Liver (tissue), 8 donors: ENCODE measurements at regions not wholly inside any gene's neighbourhood (a gene's known extent, or its start where the extent isn't known, plus 50 kb on each side); places are given as distances from the start of the nearest gene placed in this dataset.

Source experiments
- DNase-seq: peaks from one replicate; pipeline ENCODE4 v3.0.0-alpha.2; 2017; ENCODE audit warnings: low spot score
- H3K27ac ChIP-seq, 2 donors: one replicate each; pipeline ENCODE4 v1.7.0; 2013; ENCODE audit warnings: inconsistent platforms in 2 of 2, low read length in 2 of 2, control low read depth in 1 of 2, low read depth in 1 of 2, mild to moderate bottlenecking in 1 of 2
- H3K27me3 ChIP-seq, 4 donors: one replicate each; pipeline versions ENCODE4 v1.6.1 to v1.7.0; 2013; ENCODE audit warnings: low read length in 3 of 4, inconsistent platforms in 1 of 4, mild to moderate bottlenecking in 1 of 4, moderate library complexity in 1 of 4; ENCODE audit not compliant: control insufficient read depth in 4 of 4, insufficient read depth in 4 of 4
- H3K36me3 ChIP-seq, 4 donors: one replicate each; pipeline versions ENCODE4 v1.6.1 to v1.7.0; 2013; ENCODE audit warnings: low read length in 3 of 4, mild to moderate bottlenecking in 3 of 4, low read depth in 1 of 4, moderate library complexity in 1 of 4; ENCODE audit not compliant: control insufficient read depth in 4 of 4, insufficient read depth in 3 of 4
- H3K4me1 ChIP-seq, 4 donors: one replicate each; pipeline versions ENCODE4 v1.6.1 to v1.7.0; 2013; ENCODE audit warnings: low read length in 3 of 4, mild to moderate bottlenecking in 3 of 4, moderate library complexity in 1 of 4; ENCODE audit not compliant: control insufficient read depth in 4 of 4, insufficient read depth in 4 of 4
- H3K4me3 ChIP-seq, 3 donors: one replicate each; pipeline versions ENCODE4 v1.6.1 to v1.7.0; 2013; ENCODE audit warnings: low read length in 3 of 3, control low read depth in 1 of 3, low read depth in 1 of 3, mild to moderate bottlenecking in 1 of 3
- H3K9ac ChIP-seq, 2 donors: one replicate each; pipeline ENCODE4 v1.7.0; 2013; ENCODE audit warnings: low read length in 2 of 2, mild to moderate bottlenecking in 2 of 2, moderate library complexity in 2 of 2, control low read depth in 1 of 2, low read depth in 1 of 2
- H3K9me3 ChIP-seq, 4 donors: one replicate each; pipeline versions ENCODE4 v1.6.1 to v1.7.0; 2013; ENCODE audit warnings: low read length in 3 of 4; ENCODE audit not compliant: control insufficient read depth in 4 of 4
- ATF3 ChIP-seq: IDR thresholded peaks from 2 replicates; pipeline ENCODE4 v1.6.1; 2016; ENCODE audit warnings: antibody characterized with exemption
- EGR1 ChIP-seq, 2 donors: IDR thresholded peaks; 2 replicates each; pipeline ENCODE4 v1.6.1; 2016 to 2018; ENCODE audit warnings: antibody characterized with exemption in 2 of 2, low read depth in 2 of 2
- FOXA2 ChIP-seq: IDR thresholded peaks from 2 replicates; pipeline ENCODE4 v1.6.1; 2016; ENCODE audit warnings: antibody characterized with exemption
- GABPA ChIP-seq, 2 donors: IDR thresholded peaks in 1 of 2; conservative IDR thresholded peaks in 1 of 2; 2 replicates each; pipeline ENCODE4 v1.6.1; 2016; ENCODE audit warnings: antibody characterized with exemption in 2 of 2, mild to moderate bottlenecking in 1 of 2, moderate library complexity in 1 of 2
- HNF4G ChIP-seq: IDR thresholded peaks from 2 replicates; pipeline ENCODE4 v1.6.1; 2016; ENCODE audit warnings: antibody characterized with exemption
- JUND ChIP-seq, 2 donors: IDR thresholded peaks; 2 replicates each; pipeline ENCODE4 v1.6.1; 2016; ENCODE audit warnings: antibody characterized with exemption in 2 of 2
- MAX ChIP-seq: IDR thresholded peaks from 2 replicates; pipeline ENCODE4 v1.6.1; 2016; ENCODE audit warnings: antibody characterized with exemption
- NR2F2 ChIP-seq: IDR thresholded peaks from 2 replicates; pipeline ENCODE4 v1.6.1; 2016; ENCODE audit warnings: antibody characterized with exemption
- RAD21 ChIP-seq, 2 donors: IDR thresholded peaks; 2 replicates each; pipeline ENCODE4 v1.6.1; 2016; ENCODE audit warnings: antibody characterized with exemption in 2 of 2, mild to moderate bottlenecking in 2 of 2
- RXRA ChIP-seq, 2 donors: IDR thresholded peaks; 2 replicates each; pipeline ENCODE4 v1.6.1; 2017 to 2018; ENCODE audit warnings: antibody characterized with exemption in 2 of 2, mild to moderate bottlenecking in 1 of 2
- SP1 ChIP-seq: IDR thresholded peaks from 2 replicates; pipeline ENCODE4 v1.6.1; 2018; ENCODE audit warnings: antibody characterized with exemption, mild to moderate bottlenecking
- TAF1 ChIP-seq: conservative IDR thresholded peaks from 2 replicates; pipeline ENCODE4 v1.6.1; 2016; ENCODE audit warnings: antibody characterized with exemption, mild to moderate bottlenecking
- YY1 ChIP-seq: IDR thresholded peaks from 2 replicates; pipeline ENCODE4 v1.6.1; 2016; ENCODE audit warnings: antibody characterized with exemption, mild to moderate bottlenecking
- WGBS: extraction: QIAGEN DNeasy Blood & Tissue Kit; methylation state at CpG from one replicate; pipeline ENCODE4 v1.1.7; 2013; 5-methylcytosine and 5-hydroxymethylcytosine counted together
- TF ChIP-seq, protein P1 (sequence below): IDR thresholded peaks from 2 replicates; pipeline ENCODE4 v1.6.1; 2016; ENCODE audit warnings: antibody characterized with exemption
- TF ChIP-seq, protein P2 (sequence below): IDR thresholded peaks from 2 replicates; pipeline ENCODE4 v1.6.1; 2016; ENCODE audit warnings: antibody characterized with exemption, mild to moderate bottlenecking
- TF ChIP-seq, protein P3 (sequence below): fragments of 150-350 bp; IDR thresholded peaks from 2 replicates; pipeline ENCODE4 v1.5.1; 2017; ENCODE audit warnings: improper control_type of control experiment, low read depth, low read length; ENCODE audit not compliant: missing input control
- donor health status: healthy.
- donor health status: healthy.
- donor health status: healthy.
- donor health status: healthy.
- donor health status: healthy.

- 47% methylated on average over 2 of the region's 2 CpGs for WGBS
- peaks cover 0 to 5% (median 2%) of the 10 kb centered on the region in 4 donors for H3K27me3 ChIP-seq
- H3K27ac ChIP-seq, result no peak overlapping the region
- no peak overlapping the region for H3K9ac ChIP-seq
- DNase-seq, result no peak
- no peaks in the 10 kb centered on the region for H3K4me1 ChIP-seq
- no peak overlapping the region for H3K4me3 ChIP-seq
- TF ChIP-seq JUND (IDR thresholded peaks at IDR 0.05) (no peak), RXRA (IDR thresholded peaks at IDR 0.05) (no peak), RAD21 (IDR thresholded peaks at IDR 0.05) (no peak), YY1 (no peak), HNF4G (no peak), GABPA (IDR thresholded peaks at IDR 0.05 in 1 of 2, conservative IDR thresholded peaks at IDR 0.05 in 1 of 2) (no peak), EGR1 (IDR thresholded peaks at IDR 0.05; ENCODE audit: low read depth in 2 of 2) (no peak), NR2F2 (no peak), ATF3 (no peak)
- no peaks in the 10 kb centered on the region for H3K9me3 ChIP-seq
- no peaks in the 10 kb centered on the region for H3K36me3 ChIP-seq
These were observed 371.4 kb downstream of the NR2F2 start for GRCh38 chr15:96701877-96702276.

GRCh38 chr15:96702589-96702988 lies 372.1 kb downstream of the NR2F2 start:
- DNase-seq, result no peak
- H3K27me3 ChIP-seq, result peaks cover 0 to 7% (median 2%) of the 10 kb centered on the region in 4 donors
- H3K9me3 ChIP-seq, result no peaks in the 10 kb centered on the region
- H3K4me1 ChIP-seq, result no peaks in the 10 kb centered on the region
- H3K36me3 ChIP-seq, result no peaks in the 10 kb centered on the region
- H3K4me3 ChIP-seq, result no peak overlapping the region
- TF ChIP-seq FOXA2 (no peak), SP1 (no peak), MAX (no peak)
- 50% methylated on average over 4 of the region's 4 CpGs for WGBS
- H3K9ac ChIP-seq, result no peak overlapping the region
- no peak overlapping the region for H3K27ac ChIP-seq

DNA sequence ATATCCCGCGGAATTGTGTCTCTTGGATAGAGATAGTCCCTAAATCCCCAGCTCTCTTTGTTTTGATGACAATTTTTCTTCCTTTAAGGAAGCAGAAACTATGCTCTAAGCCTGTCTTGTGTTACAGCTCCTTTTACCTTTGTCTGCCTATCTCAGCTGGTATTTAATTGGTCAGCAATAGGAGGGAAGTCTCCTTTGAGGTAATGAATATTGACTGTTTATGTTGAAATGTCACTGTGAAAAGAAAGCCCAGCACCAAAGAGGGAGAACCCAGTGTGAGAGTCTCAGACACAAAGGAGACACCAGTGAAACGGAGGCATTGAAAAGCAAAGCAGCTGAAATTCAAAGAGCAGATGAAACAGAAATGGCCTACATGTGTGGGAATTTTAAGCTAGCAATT lies 372.6 kb downstream of the NR2F2 start:
- Histone ChIP-seq H3K9ac (no peak overlapping the region), H3K27me3 (peaks cover 0 to 7% (median 2%) of the 10 kb centered on the region in 4 donors), H3K4me1 (no peaks in the 10 kb centered on the region), H3K27ac (no peak overlapping the region), H3K36me3 (no peaks in the 10 kb centered on the region), H3K9me3 (no peaks in the 10 kb centered on the region), H3K4me3 (no peak overlapping the region)
- TF ChIP-seq, protein P1, sequence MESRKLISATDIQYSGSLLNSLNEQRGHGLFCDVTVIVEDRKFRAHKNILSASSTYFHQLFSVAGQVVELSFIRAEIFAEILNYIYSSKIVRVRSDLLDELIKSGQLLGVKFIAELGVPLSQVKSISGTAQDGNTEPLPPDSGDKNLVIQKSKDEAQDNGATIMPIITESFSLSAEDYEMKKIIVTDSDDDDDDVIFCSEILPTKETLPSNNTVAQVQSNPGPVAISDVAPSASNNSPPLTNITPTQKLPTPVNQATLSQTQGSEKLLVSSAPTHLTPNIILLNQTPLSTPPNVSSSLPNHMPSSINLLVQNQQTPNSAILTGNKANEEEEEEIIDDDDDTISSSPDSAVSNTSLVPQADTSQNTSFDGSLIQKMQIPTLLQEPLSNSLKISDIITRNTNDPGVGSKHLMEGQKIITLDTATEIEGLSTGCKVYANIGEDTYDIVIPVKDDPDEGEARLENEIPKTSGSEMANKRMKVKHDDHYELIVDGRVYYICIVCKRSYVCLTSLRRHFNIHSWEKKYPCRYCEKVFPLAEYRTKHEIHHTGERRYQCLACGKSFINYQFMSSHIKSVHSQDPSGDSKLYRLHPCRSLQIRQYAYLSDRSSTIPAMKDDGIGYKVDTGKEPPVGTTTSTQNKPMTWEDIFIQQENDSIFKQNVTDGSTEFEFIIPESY, result no peak
- TF ChIP-seq ATF3 (no peak), JUND (IDR thresholded peaks at IDR 0.05) (no peak), EGR1 (IDR thresholded peaks at IDR 0.05; ENCODE audit: low read depth in 2 of 2) (no peak), RXRA (IDR thresholded peaks at IDR 0.05) (no peak), YY1 (no peak), HNF4G (no peak), GABPA (IDR thresholded peaks at IDR 0.05 in 1 of 2, conservative IDR thresholded peaks at IDR 0.05 in 1 of 2) (no peak), TAF1 (no peak), SP1 (no peak)
- TF ChIP-seq, protein P2, sequence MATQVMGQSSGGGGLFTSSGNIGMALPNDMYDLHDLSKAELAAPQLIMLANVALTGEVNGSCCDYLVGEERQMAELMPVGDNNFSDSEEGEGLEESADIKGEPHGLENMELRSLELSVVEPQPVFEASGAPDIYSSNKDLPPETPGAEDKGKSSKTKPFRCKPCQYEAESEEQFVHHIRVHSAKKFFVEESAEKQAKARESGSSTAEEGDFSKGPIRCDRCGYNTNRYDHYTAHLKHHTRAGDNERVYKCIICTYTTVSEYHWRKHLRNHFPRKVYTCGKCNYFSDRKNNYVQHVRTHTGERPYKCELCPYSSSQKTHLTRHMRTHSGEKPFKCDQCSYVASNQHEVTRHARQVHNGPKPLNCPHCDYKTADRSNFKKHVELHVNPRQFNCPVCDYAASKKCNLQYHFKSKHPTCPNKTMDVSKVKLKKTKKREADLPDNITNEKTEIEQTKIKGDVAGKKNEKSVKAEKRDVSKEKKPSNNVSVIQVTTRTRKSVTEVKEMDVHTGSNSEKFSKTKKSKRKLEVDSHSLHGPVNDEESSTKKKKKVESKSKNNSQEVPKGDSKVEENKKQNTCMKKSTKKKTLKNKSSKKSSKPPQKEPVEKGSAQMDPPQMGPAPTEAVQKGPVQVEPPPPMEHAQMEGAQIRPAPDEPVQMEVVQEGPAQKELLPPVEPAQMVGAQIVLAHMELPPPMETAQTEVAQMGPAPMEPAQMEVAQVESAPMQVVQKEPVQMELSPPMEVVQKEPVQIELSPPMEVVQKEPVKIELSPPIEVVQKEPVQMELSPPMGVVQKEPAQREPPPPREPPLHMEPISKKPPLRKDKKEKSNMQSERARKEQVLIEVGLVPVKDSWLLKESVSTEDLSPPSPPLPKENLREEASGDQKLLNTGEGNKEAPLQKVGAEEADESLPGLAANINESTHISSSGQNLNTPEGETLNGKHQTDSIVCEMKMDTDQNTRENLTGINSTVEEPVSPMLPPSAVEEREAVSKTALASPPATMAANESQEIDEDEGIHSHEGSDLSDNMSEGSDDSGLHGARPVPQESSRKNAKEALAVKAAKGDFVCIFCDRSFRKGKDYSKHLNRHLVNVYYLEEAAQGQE, result no peak
- TF ChIP-seq, protein P3, sequence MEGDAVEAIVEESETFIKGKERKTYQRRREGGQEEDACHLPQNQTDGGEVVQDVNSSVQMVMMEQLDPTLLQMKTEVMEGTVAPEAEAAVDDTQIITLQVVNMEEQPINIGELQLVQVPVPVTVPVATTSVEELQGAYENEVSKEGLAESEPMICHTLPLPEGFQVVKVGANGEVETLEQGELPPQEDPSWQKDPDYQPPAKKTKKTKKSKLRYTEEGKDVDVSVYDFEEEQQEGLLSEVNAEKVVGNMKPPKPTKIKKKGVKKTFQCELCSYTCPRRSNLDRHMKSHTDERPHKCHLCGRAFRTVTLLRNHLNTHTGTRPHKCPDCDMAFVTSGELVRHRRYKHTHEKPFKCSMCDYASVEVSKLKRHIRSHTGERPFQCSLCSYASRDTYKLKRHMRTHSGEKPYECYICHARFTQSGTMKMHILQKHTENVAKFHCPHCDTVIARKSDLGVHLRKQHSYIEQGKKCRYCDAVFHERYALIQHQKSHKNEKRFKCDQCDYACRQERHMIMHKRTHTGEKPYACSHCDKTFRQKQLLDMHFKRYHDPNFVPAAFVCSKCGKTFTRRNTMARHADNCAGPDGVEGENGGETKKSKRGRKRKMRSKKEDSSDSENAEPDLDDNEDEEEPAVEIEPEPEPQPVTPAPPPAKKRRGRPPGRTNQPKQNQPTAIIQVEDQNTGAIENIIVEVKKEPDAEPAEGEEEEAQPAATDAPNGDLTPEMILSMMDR, result no peak
- DNase-seq, result no peak
- WGBS, result 46% methylated on average over 3 of the region's 3 CpGs
